K562 (cell line): ENCODE measurements at regions not wholly inside any gene's neighbourhood (a gene's known extent, or its start where the extent isn't known, plus 50 kb on each side); places are given as distances from the start of the nearest gene placed in this dataset.

ENCODE experiments used
- ATAC-seq: fragments of 200-7000 bp; cut with Tn5 transposase; 3 replicates; pipeline ENCODE4 v1.9.1; 2020; ENCODE audit warnings: moderate library complexity
- BruUV-seq: library from RNA; stranded (reverse); fragments of 400-500 nt; replicated peaks from 2 replicates; lab custom pipeline; 2021; lab: Mats Ljungman, UMichigan
- CTCF ChIA-PET: fragments of 300-600 bp; formaldehyde crosslinking; extraction: SDS; loops from one replicate; lab custom pipeline; 2021; ENCODE audit warnings: low intra/inter-chr PET ratio; lab: Yijun Ruan, JAX
- POLR2A ChIA-PET: fragments of 300-600, 350-650 bp; sonication (Branson Sonifier 250); formaldehyde crosslinking; extraction: SDS; loops from one replicate; lab custom pipeline; 2021; ENCODE audit warnings: antibody characterized with exemption, inconsistent platforms; lab: Yijun Ruan, JAX
- DNase-seq, 4 experiments: peaks; one replicate each; pipeline versions ENCODE4 v3.0.0 to v3.0.0-alpha.2; 2011 to 2018; ENCODE audit warnings: low spot score in 3 of 4, mixed read lengths in 3 of 4; ENCODE audit errors: extremely low read depth in 1 of 4
- FAIRE-seq: peaks from 2 replicates; lab custom pipeline; 2011; peaks lifted over from hg19 to GRCh38; lab: Jason Lieb, UNC
- H2AFZ ChIP-seq: 2 replicates; pipeline ENCODE4 v1.6.0; 2011; ENCODE audit warnings: low read depth, low read length, control low read depth, inconsistent platforms
- H3K27ac ChIP-seq: fragments of 200-600 bp; 3 replicates; pipeline ENCODE4 v1.8.0; 2011; ENCODE audit warnings: low read depth, mild to moderate bottlenecking, control low read depth, inconsistent platforms, low read length, moderate library complexity, mixed read lengths; ENCODE audit errors: extremely low read depth
- H3K27me3 ChIP-seq, 2 experiments: fragments of 300-600 bp in 1 of 2; 2 replicates in 1 of 2; 3 replicates in 1 of 2; pipeline versions ENCODE4 v1.6.0 to v1.8.0; 2011; ENCODE audit warnings: inconsistent platforms in 2 of 2, low read length in 2 of 2, mild to moderate bottlenecking in 1 of 2, mixed read lengths in 1 of 2, moderate library complexity in 1 of 2; ENCODE audit not compliant: control insufficient read depth in 2 of 2, insufficient read depth in 2 of 2
- H3K36me3 ChIP-seq: fragments of 300-600 bp; 3 replicates; pipeline ENCODE4 v1.8.0; 2011; ENCODE audit warnings: mild to moderate bottlenecking, low read length, inconsistent platforms; ENCODE audit not compliant: control insufficient read depth, insufficient read depth
- H3K4me1 ChIP-seq, 2 experiments: fragments of 200-600 bp in 1 of 2; replicated peaks in 1 of 2; 2 replicates in 1 of 2; 3 replicates in 1 of 2; pipeline versions ENCODE4 v1.5.1 to v1.8.0; 2011; ENCODE audit warnings: inconsistent platforms in 2 of 2, low read length in 2 of 2, mild to moderate bottlenecking in 1 of 2, mixed read lengths in 1 of 2, moderate library complexity in 1 of 2; ENCODE audit not compliant: control insufficient read depth in 2 of 2, insufficient read depth in 2 of 2
- H3K4me2 ChIP-seq: 2 replicates; pipeline ENCODE4 v1.6.1; 2011; ENCODE audit warnings: low read length, control low read depth, inconsistent platforms, mixed read lengths; ENCODE audit not compliant: insufficient read depth
- H3K4me3 ChIP-seq: fragments of 200-600 bp; sonication (generic), shearing (Covaris generic); 2 replicates; pipeline ENCODE4 v1.5.1; 2016; ENCODE audit warnings: control low read depth, inconsistent platforms
- H3K79me2 ChIP-seq: fragments of 200-600 bp; 3 replicates; pipeline ENCODE4 v1.8.0; 2011; ENCODE audit warnings: low read length, inconsistent platforms; ENCODE audit not compliant: control insufficient read depth, insufficient read depth
- H3K9ac ChIP-seq, 2 experiments: 2 replicates each; pipeline versions ENCODE4 v1.6.0 to v1.6.1; 2011; ENCODE audit warnings: low read depth in 2 of 2, low read length in 2 of 2, control low read depth in 1 of 2, inconsistent platforms in 1 of 2, mild to moderate bottlenecking in 1 of 2, mixed read lengths in 1 of 2; ENCODE audit not compliant: insufficient read depth in 1 of 2
- H3K9me1 ChIP-seq: one replicate; pipeline ENCODE4 v1.6.0; 2011; ENCODE audit warnings: inconsistent platforms, mild to moderate bottlenecking, low read length, moderate library complexity; ENCODE audit not compliant: control insufficient read depth, insufficient read depth
- H3K9me3 ChIP-seq: replicated peaks from 2 replicates; pipeline ENCODE4 v1.5.1; 2011; ENCODE audit warnings: low read depth, low read length, inconsistent platforms; ENCODE audit not compliant: control insufficient read depth, insufficient read depth
- H4K20me1 ChIP-seq: replicated peaks from 2 replicates; pipeline ENCODE4 v1.6.1; 2011; ENCODE audit warnings: low read length, inconsistent platforms, mixed read lengths; ENCODE audit not compliant: control insufficient read depth, insufficient read depth
- ARID3A ChIP-seq: IDR thresholded peaks from 2 replicates; pipeline ENCODE4 v1.6.1; 2012; ENCODE audit warnings: low read depth, low read length, improper control_type of control experiment, borderline replicate concordance
- GTF2B ChIP-seq: IDR thresholded peaks from 2 replicates; pipeline ENCODE4 v1.6.1; 2011; ENCODE audit not compliant: insufficient read length; ENCODE audit errors: extremely low read depth
- HMGN3 ChIP-seq: IDR thresholded peaks from 2 replicates; pipeline ENCODE4 v1.6.1; 2011; ENCODE audit warnings: borderline replicate concordance, low read depth, mild to moderate bottlenecking, mixed read lengths, low read length; ENCODE audit not compliant: insufficient read length; ENCODE audit errors: extremely low read depth
- ID3 ChIP-seq, 2 experiments: fragments of 250-450 bp in 1 of 2; fragments of 450-650 bp in 1 of 2; sonication (Bioruptor Pico) in 1 of 2; IDR thresholded peaks; 2 replicates each; pipeline versions ENCODE4 v1.6.1 to v1.8.0; 2016 to 2021; ENCODE audit warnings: mild to moderate bottlenecking in 2 of 2, moderate library complexity in 2 of 2, missing compliant biosample characterization in 1 of 2, missing genetic modification characterization in 1 of 2
- MAZ ChIP-seq, 2 experiments: fragments of 450-650 bp in 1 of 2; sonication (generic) in 1 of 2; formaldehyde crosslinking; IDR thresholded peaks in 1 of 2; conservative IDR thresholded peaks in 1 of 2; 2 replicates each; pipeline versions ENCODE4 v1.4.0 to v1.5.0; 2020; ENCODE audit warnings: mild to moderate bottlenecking in 1 of 2, missing genetic modification reagents in 1 of 2
- MBD1 ChIP-seq: fragments of 250-450 bp; sonication (Bioruptor Pico); IDR thresholded peaks from 2 replicates; pipeline ENCODE4 v1.8.0; 2022; ENCODE audit warnings: inconsistent platforms
- POLR3G ChIP-seq: IDR thresholded peaks from 2 replicates; pipeline ENCODE4 v1.6.1; 2011; ENCODE audit not compliant: insufficient read length, insufficient replicate concordance; ENCODE audit errors: extremely low read depth
- SREBF2 ChIP-seq: sonication (generic); formaldehyde crosslinking; IDR thresholded peaks from 2 replicates; pipeline ENCODE4 v1.4.0; 2020; ENCODE audit warnings: mild to moderate bottlenecking, missing genetic modification reagents
- TCF15 ChIP-seq: fragments of 250-450 bp; sonication (Bioruptor Pico); IDR thresholded peaks from 2 replicates; pipeline ENCODE4 v1.8.0; 2022; ENCODE audit warnings: moderate library complexity, mild to moderate bottlenecking, inconsistent platforms
- TEAD4 ChIP-seq, 2 experiments: sonication (generic) in 1 of 2; formaldehyde crosslinking in 1 of 2; IDR thresholded peaks; 2 replicates each; pipeline versions ENCODE4 v1.6.1 to v1.8.0; 2012 to 2022; ENCODE audit warnings: borderline replicate concordance in 1 of 2, inconsistent platforms in 1 of 2, low read length in 1 of 2, mild to moderate bottlenecking in 1 of 2, missing genetic modification reagents in 1 of 2
- ZNF277 ChIP-seq: fragments of 250-450 bp; sonication (Bioruptor Pico); IDR thresholded peaks from 2 replicates; pipeline ENCODE4 v1.8.0; 2022; ENCODE audit warnings: inconsistent platforms, mild to moderate bottlenecking, moderate library complexity, borderline replicate concordance
- ZNF354B ChIP-seq: fragments of 250-450 bp; sonication (Bioruptor Pico); IDR thresholded peaks from 2 replicates; pipeline ENCODE4 v1.4.0; 2020
- WGBS: fragments of 100-300 bp; shearing (Covaris generic); methylation state at CpG from one replicate; pipeline ENCODE4 v1.1.6; 2016; ENCODE audit warnings: low coverage, mixed read lengths; ENCODE audit not compliant: insufficient coverage; ENCODE audit errors: missing lambda C conversion rate; 5-methylcytosine and 5-hydroxymethylcytosine counted together
- in situ Hi-C: fragments of 300-500 bp; cut with MboI; formaldehyde crosslinking; loops from 4 replicates; pipeline ENCODE4 v1.15.0; 2018; ENCODE audit warnings: inconsistent platforms, mixed read lengths
- intact Hi-C: fragments of 100-400 bp; cut with micrococcal nuclease; formaldehyde crosslinking; loops from 2 replicates; pipeline ENCODE4 v1.14.2; 2022

GRCh38 chr1:232893481-232894313 is 56.7 kb upstream of the NTPCR start:
- POLR2A ChIA-PET = interaction anchor here (1.3 kb wide), 1 partner anchor 10 kb away, joined by 5 read pairs; no protein-coding TSS in a partner anchor
- CTCF ChIA-PET = no interaction called here
- H3K4me3 ChIP-seq = no peak overlapping the region
- DNase-seq = no peak
- H3K27ac ChIP-seq = no peak overlapping the region
- ATAC-seq = no peak
- BruUV-seq = no TSS peak
- no peaks in the 10 kb centered on the region; the same call in 1 of the 2 replicates for H3K9me3 ChIP-seq
- FAIRE-seq = no peak
- H2AFZ ChIP-seq = no peak overlapping the region
- WGBS = 0% methylated on average over 4 of the region's 4 CpGs
- H3K79me2 ChIP-seq = no peaks in the 10 kb centered on the region
- in situ Hi-C loops = no loop called here
- no peaks in the 10 kb centered on the region for H3K9me1 ChIP-seq
- H3K4me2 ChIP-seq = no peak overlapping the region
- H3K4me1 ChIP-seq = no peaks in the 10 kb centered on the region
- peaks cover 0 to 4% of the 10 kb centered on the region in 2 experiments; a peak in 1 of 5 replicates for H3K27me3 ChIP-seq
- intact Hi-C loops = no loop called here
- no peaks in the 10 kb centered on the region for H4K20me1 ChIP-seq
- H3K36me3 ChIP-seq = no peaks in the 10 kb centered on the region
- no peak overlapping the region for H3K9ac ChIP-seq
- TF ChIP-seq GTF2B (no peak), ZNF277 (CRISPR knock-in tag) (no peak), ARID3A (no peak), HMGN3 (no peak), TEAD4 (IDR thresholded peaks at IDR 0.05; ENCODE audit: low read length) (no peak), TEAD4 (CRISPR knock-in tag; IDR thresholded peaks at IDR 0.05; ENCODE audit: borderline replicate concordance) (no peak), MAZ (CRISPR knock-in tag; conservative IDR thresholded peaks at IDR 0.05 in 1 of 2, IDR thresholded peaks at IDR 0.05 in 1 of 2) (no peak), POLR3G (no peak), ID3 (CRISPR knock-in tag; IDR thresholded peaks at IDR 0.05) (no peak), ID3 (tag; IDR thresholded peaks at IDR 0.05) (no peak), MBD1 (no peak), TCF15 (CRISPR knock-in tag) (no peak), ZNF354B (no peak), SREBF2 (CRISPR knock-in tag) (no peak)
